GM23248 (cell line): ENCODE measurements at regions not wholly inside any gene's neighbourhood (a gene's known extent, or its start where the extent isn't known, plus 50 kb on each side); places are given as distances from the start of the nearest gene placed in this dataset.

Experiments
- EZH2 ChIP-seq: fragments of 200-600 bp; sonication (generic); IDR thresholded peaks from 2 replicates; pipeline ENCODE4 v1.6.1; 2018; ENCODE audit warnings: antibody characterized with exemption, mild to moderate bottlenecking; ENCODE audit not compliant: insufficient read depth, poor library complexity, severe bottlenecking
- EZH2phosphoT487 ChIP-seq: fragments of 200-600 bp; sonication (generic); IDR thresholded peaks from 2 replicates; pipeline ENCODE4 v1.6.1; 2018; ENCODE audit warnings: antibody characterized with exemption, moderate library complexity, mild to moderate bottlenecking, low read depth; ENCODE audit not compliant: insufficient read depth

DNA sequence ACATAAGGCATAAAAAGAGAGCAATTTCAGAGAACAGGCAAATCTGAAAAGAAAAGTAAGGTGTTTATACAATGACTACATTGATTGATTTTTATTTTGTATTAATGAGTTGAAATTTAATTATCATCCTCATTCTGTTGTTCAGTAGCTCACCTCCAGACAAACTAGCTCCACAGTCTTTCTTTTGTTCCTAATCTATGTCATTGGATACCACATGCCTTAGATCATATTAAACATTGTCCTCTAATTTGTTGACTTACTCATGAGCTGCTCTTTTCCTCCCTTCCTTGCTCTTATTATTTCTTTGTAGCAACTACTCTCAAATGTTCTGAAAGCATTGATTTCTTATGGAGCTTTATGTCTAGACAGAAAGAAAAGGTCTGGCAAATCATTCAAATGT is 185.5 kb upstream of the ZSWIM2 start:
- TF ChIP-seq EZH2phosphoT487 (no peak), EZH2 (no peak)
